ENCODE measurements at regions not wholly inside any gene's neighbourhood (a gene's known extent, or its start where the extent isn't known, plus 50 kb on each side); places are given as distances from the start of the nearest gene placed in this dataset.
"Not testable (repeated sequence)": the region's sequence is repeated elsewhere in the genome, so short reads cannot be mapped to it uniquely, and the experiment has no call there.

DNA sequence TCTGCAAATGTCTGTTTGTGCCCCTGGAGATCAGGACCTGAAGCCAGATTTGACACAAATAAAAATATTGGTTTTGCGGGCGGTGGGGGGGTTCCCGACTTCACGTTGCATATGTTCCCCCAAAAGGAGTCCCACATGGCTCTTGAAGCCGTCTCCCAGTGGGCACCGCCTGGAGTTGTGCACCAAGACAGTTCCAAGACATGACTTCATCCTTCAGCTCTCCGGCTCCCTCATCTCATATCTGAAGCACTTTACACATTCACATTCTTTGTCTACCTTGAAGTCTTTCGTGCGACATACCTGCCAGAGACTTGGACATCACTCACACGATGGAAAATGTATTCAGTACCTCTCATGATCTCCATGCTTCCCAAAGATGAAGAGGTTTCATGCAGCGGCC, 362.8 kb upstream of the FOXK1 start:
- no peak for DNase-seq

DNA sequence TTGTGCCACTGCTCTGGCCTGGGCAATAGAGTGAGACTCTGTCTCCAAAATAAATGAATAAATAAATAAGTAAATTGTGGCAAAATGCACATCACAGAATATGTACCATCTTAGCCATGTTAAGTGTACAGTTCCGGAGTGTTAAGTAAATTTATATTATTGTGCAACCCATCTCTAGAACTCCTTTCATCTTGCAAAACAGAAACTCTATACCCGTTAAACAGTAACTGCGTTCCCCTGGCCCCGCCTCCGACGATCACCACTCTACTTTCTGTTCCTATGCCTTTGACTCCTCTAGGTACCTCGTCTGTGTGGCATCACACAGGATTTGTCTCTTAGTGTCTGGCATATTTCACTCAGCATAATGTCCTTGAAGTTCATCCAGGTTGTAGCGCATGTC, 356.4 kb upstream of the FOXK1 start:
- DNase-seq: no peak

DNA sequence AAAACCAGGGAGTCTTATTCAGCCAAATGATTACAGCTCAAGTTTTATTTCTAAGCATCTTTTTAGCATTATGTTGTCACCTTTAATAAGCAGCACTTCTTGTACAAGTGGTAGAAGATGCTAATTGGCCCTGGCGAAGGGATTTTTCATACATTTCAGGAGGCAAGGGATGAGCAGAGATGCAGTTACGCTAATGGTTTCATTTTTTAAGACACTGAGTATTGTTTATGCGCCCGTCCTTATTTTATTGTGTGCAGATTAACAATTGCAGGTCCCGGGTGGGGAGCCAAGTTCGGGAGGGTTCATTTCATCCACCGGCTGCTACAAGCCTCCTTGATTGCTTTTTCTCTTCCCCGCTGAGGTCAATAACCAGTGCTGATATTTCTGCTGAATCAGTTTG, 350.4 kb upstream of the FOXK1 start:
- DNase-seq: no peak

DNA sequence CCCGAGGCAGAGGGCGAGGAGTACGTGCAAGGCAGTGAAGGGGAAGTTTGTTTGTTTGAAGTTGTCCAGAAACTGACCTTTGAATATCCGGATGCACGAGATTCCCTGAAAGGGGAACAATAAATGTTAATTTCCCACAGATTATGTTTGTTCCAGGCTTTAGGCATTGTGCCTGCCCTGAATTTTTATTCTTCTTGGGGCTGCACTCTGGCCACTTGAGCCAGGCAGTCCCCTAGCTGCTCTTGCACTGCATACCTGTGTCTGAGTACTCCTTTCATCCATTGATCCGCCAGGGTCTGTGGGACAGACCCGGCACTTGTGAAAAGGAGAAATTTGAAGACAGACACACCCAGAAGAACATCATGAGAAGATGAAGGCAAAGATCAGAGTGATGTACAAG, 343.5 kb upstream of the FOXK1 start:
- DNase-seq: no peak

DNA sequence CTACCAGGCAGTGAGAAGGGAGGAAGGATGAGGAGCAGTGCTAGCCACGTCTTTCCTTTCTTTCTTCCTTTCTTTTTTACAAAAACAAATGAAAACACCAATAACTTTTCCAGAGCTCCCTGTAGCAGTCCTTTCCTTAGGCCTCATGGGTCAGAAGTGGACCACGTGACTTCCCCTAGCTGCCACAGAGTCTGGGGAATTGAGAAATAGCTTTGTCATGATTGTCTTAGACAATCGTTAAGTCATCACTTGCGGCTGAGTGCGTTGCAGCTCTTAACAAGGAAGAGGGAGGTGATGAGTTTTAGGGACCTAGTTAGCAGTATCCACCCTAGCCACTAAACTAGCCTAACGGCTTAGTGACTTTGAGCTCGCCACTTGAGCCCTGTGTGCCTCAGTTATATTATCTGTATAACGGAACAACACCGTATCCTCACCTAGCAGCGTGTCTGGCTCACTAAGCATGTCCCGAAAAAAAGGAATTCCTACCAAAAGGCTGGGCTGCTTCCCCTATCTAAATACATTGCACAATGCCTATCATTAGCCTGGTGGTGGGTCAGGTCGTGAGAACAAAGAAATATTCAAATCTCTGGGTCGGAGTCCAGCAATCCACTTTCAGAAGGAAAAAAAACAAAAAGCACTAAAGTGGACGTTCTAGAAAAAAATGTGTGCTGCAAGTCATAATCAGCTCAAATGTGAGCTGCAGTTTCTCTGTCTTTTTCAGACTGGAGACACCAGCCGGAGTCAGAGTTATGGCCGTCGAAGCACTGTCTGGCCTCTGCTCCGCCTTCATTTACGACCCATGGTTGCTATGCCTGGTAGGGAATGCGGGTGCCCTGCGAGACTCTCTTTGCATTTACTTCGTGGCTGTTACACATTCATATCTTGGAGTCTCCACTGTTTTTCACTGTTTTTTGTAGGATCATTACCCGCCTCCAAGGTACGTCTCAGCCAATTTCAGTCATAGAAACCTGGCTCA, 338.5 kb upstream of the FOXK1 start:
- DNase-seq: no peak

DNA sequence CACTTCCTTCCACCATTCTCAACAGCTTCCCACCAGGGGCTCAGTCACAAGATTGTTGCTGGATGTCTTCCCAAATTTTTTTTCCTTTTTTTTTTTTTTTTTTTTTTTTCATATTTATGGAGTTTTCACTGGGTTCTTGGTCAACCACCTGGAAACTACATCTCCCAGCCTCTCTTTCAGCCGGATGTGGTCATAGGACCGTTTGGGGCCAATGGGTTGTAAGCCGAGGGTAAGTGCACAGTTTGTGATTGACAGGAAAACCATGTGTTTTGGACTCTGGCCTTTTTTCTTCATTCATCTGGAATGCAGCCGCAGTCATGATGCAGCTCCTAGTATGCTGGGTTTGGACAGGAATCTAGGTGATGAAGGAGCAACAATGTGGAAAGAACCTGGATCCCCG, 337.1 kb upstream of the FOXK1 start:
- no peak for DNase-seq

DNA sequence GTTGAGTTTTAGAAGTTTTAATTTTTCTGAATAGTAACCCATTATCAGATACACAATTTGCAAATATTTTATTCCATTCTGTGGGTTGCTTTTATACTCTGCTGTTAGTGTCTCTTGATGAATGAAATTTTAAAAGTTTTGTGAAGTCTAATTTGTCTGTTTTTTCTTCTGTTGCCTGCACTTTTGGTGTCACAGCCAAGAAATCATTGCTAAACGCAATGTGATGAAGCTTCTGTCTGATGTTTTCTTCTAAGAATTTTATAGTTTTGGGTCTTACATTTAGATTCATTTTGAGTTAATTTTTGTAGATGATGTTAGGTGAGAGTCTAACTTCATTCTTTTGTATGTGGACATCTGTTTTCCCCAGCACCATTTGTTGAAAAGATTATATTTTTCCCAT, 330.0 kb upstream of the FOXK1 start:
- no peak for DNase-seq

DNA sequence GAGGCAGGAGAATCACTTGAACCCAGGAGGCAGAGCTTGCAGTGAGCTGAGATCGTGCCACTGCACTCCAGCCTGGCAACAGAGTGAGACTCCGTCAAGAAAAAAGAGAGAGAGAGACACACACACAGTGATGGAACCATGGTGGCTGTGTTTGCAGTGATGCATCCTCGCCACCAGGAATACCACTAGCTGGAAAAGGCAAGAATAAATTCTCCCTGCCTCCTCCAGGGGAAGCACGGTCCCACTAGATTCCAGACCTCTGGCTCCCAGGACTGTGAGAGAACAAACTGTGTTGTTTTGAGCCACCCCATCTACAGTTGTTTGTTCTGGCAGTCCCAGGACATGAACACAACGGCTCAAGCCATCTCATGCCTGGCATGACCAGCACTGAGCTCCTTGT, 320.3 kb upstream of the FOXK1 start:
- DNase-seq: no peak

DNA sequence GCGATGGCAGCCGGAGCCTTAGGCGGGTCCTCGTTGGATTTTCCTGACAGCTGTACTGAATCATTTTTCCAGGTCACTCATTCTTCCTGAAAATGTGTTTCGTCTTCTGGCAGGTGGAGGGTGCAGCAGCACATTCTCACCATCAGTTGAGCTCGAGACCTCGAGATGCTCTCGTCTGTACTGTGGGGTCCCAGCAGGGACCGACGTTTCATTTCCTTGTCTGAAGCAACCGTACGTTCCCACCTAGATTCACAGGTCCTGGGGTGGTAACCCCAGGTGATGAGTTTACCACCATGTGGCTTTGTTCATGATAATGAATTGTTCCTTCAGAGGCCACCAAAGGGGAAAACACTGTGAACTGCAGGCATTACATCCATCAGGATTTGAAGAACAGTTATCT, 298.5 kb upstream of the FOXK1 start:
- no peak for DNase-seq

DNA sequence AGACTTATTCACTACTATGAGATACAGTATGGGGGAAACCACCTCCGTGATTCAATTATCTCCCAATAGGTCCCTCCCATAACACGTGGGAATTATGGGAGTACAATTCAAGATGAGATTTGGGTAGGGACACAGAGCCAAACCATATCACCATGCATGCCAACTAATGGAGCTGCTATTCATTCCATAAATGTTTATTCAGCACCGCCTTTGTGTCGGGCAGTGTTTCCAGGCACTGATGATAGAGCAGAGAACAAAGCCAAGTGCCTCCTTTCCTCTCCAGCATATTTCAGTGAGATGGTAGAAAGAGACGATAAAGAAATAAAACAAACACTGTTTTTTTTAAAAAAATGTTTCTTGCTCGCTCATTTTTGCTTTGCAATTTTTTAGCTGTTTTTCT, 295.9 kb upstream of the FOXK1 start:
- DNase-seq: no peak

DNA sequence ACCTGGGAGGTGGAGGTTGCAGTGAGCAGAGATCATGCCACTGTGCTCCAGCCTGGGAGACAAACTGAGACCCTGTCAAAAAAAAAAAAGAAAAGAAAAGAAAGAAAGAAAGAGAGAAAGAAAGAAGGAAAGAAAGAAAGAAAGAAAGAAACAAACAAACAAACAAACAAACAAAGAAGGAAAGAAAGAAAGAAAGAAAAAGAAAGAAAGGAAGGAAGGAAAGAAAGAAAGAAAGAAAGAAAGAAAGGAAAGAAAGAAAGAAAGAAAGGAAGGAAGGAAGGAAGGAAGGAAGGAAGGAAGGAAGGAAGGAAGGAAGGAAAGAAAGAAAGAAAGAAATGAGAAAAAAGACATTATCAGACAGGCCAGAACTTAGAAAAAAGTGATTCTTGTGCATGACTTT, 291.0 kb upstream of the FOXK1 start:
- not testable (repeated sequence) for DNase-seq

DNA sequence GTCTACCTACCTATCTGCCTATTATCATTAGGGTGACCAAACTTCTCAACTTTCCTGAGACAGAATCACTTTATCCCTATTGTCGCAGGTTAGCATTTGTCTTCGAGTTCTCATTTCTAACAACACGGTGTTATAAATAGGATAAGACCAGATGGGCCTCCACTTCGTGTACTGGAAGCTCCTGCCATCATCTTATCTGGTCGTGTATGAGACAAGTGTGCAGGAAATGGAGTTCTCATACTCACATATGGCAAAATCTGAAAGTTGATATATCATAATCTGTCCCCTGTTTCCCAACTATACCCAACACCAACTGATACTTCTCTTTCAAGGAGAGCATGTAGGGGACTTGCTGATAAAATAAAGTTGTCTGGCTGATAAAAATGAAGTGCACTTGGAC, 287.4 kb upstream of the FOXK1 start:
- no peak for DNase-seq

DNA sequence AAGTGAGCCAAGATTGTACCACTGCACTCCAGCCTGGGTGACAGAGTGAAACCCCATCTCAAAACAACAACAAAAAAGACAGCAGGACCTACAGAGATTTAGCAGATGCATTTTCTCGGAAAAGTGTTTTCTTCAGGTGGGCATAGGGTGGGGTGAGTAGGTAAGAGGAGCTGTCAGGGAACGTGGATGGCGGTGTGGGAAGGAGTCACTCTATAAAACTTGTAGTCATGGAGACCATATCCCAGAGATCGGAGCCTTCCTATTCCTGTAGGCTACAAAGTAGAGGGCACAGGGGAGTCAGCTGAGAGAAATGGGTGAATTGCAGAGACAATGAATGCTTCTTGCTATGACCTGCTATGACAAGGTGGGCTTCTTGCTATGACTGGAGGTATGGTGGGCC, 283.0 kb upstream of the FOXK1 start:
- DNase-seq: no peak

DNA sequence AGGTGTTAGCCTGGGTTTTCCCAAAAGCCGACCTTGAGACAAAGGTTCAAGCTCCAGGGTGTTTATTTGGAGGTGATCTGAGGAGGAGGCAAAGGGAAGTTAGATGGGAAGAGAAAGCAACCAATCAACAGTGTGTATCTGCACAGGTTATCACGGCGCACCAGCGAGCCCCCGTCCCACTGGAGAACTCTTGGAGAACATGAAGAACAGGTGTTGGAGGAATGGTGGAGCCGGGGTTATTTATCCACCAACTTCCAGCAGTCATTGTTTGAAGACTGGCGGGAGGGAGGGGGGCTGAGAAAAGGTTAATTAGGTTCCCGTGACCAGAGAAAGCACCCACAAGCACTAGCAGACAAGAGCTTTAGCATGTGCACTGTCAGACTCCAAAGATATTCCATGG, 282.5 kb upstream of the FOXK1 start:
- DNase-seq: no peak

DNA sequence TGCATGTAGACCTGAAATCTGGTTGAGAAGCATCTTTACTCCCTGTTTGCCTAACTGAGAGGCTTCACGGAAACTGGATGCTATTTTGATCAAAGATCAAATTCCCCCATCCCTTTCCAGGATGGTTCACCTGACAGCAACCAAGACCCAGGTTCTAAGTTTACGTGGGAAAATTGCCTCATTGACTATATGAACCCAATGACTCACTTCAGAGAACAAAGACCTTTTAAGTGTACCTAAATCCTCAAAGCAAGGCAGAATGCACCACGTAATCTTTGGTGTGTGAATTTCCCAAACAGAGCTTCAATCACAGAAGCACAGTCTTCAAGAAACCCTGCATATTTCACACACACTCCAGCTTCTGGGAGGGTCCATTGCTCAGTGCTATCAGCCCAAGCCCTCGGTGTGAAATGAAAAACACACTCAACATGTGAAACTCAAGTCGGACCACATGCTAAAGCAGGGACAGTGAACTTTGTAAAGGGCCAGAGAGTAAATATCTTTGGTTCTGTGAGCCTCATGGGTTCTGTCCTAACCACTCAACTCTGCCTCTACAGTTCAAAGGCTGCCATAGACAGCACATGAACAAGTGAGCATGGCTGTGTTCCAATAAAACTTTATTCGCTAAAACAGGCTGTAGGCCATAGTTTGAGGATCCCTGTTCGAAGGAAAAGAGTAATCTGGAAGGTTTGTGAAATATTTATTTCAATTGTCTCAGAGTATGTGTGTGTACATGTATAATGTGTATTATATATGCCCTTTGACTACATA, 275.6 kb upstream of the FOXK1 start:
- DNase-seq: no peak

DNA sequence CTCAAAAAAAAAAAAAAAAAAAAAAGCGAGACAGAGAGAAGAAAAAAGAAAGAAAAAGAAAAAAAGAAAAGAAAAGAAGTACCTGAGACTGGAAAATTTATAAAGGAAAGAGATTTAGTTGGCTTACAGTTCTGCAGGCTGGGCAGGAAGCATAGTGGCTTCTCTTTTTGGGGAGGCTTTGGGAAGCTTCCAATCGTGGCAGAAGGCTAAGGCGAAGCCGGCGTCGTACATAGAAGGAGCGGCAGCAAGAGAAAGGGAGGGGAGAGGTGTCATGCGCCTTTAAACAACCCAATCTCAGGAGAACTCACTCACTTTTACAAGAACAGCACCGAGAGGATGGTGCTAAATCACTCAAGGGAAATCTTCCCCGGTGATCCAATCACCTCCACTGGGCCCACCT, 272.1 kb upstream of the FOXK1 start:
- DNase-seq: no peak

DNA sequence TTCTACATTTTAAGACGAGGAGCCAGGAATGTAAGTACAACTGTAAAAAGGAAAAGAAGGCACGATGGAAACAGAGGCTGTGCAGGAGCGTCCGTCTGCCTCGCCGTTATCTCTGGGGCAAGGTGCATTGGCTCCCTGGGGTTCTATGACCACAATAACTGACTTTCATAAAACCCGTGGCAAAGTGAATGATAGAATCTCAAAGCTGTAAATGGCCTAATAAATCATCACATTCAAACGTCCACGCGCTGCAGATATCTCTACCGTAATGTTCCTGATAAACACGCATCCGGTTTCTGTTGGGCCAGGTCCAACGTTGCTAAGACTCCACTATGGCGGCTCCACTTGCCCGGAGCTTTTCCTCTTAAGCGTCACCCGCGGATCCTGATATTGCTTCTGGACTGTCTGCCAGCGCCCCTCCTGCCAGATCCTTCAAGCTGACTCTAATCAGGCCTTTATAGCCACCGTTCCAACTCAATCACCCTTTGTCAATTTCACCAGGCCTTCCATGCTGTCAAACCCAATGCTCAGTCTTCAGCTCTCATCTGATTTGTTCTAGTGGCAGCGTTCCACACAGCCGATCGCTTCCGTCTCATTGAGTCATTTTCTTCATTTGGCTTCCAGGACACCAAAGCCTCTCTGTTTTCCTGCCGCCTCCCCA, 265.6 kb upstream of the FOXK1 start:
- no peak for DNase-seq

DNA sequence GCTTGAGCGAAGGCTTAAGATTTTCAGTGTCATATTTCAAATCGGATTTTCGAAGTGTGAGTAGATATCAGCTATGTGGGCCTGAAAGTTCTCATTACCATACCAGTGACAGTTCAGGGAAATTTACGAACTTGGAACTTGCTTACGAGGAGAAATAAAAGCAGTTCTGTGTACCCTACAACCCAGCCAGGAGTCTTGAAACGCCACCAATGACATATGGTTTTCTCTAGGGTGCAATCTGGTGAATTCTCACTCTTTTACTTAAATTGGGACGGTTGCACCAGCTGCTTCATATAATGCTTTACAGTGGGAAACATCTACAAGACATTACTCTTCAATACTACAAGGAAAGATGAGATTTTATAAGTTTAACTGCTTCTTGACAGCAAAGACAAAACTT, 253.6 kb upstream of the FOXK1 start:
- no peak for DNase-seq

DNA sequence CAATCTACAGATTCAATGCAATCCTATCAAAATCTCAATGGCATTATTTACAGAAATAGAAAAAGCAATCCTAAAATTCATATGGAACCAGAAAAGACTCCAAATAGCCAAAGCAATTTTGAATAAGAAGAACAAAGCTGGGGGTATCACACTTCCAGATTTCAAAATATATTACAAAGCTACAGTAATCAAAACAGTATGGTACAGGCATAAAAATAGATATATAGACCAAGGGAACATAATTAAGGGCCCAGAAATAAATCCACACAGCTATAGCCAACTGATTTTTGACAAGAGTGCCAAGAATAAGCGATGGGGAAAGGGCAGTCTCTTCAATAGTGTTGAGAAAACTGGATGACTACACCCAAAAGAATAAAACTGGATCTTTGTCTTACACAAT, 251.9 kb upstream of the FOXK1 start:
- DNase-seq: no peak

DNA sequence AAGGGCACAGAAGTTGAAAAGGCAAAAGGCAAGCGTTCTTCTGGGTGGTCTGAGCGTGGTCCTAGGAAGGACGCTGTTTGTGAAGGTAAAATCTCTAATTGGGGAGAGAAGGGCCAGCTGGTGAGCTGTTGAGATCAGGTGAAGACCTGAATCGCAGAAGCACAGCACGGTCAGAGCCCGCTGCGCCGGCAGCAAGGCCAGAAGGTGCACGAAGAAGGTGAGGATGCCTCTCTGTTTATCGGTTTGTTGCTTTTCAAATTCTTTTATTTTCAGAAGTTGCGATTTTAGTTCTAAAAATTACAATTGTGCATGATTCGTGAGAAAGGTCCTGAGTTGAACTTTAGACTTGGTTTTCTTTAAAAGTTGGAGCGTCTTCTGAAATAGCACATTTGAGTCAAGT, 247.8 kb upstream of the FOXK1 start:
- no peak for DNase-seq

DNA sequence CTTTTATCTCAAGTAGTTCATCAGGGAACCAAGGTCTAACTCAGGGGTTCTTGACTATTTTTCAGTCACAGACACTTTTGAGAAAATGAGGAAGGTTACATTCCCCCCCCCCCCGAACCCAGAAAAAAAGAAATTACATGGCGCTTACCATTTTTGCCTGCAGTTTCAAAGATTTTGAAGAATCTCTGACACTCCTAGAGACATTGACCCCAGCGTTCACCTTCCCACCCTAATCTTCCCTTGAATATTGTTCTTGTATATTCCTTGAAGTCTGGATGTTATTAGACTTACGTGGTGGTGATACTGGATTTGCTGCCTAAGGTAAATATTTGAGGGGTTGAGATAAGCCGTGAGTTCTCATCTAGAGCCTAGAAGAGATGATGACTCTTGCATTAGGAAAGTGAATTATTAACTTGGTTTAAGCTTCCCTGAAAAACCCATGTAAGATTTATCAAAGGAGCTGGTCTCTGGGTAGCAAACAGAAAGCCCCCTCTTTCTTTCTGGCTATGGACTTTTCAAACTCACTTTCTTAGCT, 245.7 kb upstream of the FOXK1 start:
- DNase-seq: no peak

DNA sequence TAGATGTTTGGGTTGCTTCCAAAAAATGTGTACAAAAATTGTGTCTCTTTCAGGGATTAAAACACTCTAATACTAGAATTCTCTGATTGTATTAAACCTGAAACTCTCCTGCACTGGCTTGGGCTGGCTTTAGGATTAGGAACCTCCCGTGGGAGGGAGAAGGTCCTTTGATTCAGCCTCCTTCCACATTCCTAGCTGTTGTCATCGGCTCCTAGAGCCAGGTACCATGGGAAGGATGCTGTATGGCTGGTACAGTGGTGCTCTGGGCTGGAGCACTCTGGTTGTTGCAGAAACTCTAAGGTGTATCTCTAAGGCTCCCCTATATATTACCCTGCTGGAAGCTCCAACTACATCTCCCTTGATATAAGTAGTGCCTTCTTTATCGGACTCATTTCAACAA, 245.2 kb upstream of the FOXK1 start:
- no peak for DNase-seq

DNA sequence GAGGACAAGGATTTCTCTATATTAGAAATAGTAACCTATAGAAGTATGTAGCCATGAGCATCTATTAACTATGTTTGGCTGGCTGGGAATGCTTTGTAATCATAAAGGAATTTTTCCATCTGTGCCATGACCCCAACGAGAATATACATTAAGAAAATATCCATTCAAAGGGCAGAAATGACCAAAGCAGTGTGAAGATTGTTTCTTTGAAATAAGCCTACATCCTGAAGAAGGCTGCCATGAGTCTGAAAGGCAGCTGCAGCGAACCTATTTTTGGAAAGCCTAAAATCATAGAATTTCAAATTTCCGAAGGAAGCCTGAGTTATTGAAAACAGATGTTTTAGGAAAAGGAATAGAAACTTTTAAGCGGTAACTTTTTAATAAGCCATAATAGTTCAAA, 244.2 kb upstream of the FOXK1 start:
- DNase-seq: no peak

Data from inflammatory macrophage treated with lipopolysaccharide for 1 hour (primary cell).